HT1080 (cell line): ENCODE measurements at regions not wholly inside any gene's neighbourhood (a gene's known extent, or its start where the extent isn't known, plus 50 kb on each side); places are given as distances from the start of the nearest gene placed in this dataset.
A peak's percentile ranks its signal among the peaks of the same experiment; 100 is the strongest.
"Not testable (repeated sequence)": the region's sequence is repeated elsewhere in the genome, so short reads cannot be mapped to it uniquely, and the experiment has no call there.

ENCODE experiments used
- DNase-seq: peaks from one replicate; pipeline ENCODE4 v3.0.0-alpha.2; 2015; ENCODE audit warnings: low read depth

- DNase-seq = not testable (repeated sequence)
Observed at GRCh38 chrX:133483771-133484170, 68.5 kb upstream of the GPC4 start.

DNA sequence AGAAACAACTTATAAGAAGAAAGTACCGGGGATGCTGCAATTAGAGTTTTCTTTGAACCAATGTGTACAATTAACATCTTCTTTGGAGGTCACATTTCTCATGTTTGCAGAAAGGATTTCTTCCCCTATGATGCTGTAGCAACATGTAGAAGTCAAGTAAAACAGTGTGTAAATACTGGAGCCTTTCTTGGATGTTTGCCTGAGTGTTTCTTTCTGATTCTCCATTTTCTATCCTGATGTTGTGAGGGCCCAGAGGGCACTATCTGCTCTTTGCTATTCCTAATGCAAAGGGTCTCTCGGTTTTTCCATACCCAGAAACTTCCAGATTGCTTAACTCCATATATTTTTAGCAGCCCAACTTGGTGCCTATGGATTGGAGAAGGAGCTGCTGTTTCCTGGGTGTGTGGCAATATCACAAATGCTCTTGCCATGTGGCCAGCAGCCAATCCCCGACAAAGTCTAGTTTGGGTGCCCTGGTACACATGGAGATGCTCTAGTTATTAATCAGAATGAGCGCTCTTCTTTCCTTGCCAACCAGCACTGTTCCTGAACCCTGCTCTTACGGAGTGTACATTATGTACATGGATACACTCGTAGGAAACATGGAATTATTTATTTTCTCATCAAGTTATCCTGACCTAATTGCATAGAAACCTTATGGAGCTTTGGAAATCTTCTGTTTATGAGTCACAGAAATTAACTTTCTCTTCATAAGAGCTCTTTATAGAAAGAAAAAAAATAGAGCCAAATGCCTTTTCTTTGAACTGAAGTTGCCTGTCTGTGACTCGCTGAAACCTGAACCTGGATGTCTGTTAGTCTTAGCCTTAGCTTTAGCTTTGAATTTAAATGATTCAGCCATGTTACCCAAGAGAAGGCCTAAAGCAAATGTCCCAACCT is 67.0 kb upstream of the GPC4 start:
- DNase-seq = no peak

DNA sequence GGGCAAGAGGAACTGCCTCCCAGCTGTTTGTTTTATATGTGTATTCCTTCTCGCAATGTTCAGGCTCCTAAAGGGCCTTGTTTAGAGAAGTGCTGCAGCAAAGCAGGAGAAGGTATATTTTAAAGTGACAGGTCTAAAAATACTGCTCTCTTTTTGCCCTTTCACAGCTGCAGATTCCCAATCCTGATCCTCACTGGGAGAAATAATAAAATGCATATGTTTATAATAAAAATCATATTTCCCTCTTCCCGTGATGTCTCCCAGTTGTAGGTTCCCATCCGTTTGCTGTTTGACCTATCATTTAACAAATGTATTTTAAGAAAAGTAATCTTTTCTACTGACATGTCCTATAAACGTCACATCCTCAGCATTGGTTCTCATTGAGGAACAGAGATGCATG is 62.7 kb upstream of the GPC4 start:
- DNase-seq = no peak

DNA sequence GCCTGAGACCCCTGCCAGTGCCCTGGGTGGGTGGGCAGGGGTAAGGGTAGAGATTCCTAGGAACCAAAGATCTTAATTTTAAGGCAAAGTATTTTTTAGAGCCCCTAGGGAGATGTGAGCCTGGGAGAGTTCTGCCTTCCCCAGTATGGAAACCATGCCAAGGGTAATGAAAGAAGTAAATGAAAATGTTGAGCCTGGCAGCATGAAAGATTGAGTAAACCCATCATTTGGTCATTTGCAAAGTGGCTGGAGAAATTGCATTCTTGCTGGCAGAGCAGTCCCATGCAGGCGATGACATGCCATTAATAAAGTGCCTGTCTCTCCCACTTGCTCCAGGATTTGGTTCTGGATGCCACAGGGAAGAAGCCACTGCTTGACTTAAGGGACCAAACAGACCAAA is 60.7 kb upstream of the GPC4 start:
- no peak for DNase-seq

- DNase-seq = no peak
Observed at GRCh38 chrX:133475521-133475920, 60.2 kb upstream of the GPC4 start.

DNA sequence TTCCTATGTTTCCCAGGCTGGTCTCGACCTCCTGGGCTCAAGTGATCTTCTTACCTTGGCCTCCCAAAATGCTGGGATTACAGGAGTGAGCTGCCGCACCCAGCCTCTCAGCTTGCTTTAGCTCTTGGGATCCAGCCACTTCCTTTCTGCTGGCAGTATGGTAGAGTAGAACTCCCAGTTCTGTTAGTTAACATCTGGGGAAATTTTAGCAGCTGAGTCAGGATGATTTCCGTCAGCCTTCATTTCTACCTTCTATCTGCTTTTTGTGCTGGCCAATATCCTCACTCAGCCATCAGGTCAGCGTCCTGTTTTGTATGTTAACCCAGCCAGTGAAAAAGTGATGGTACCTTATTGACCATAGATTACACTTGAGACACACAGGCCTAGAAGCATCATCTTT is 59.3 kb upstream of the GPC4 start:
- no peak for DNase-seq

DNA sequence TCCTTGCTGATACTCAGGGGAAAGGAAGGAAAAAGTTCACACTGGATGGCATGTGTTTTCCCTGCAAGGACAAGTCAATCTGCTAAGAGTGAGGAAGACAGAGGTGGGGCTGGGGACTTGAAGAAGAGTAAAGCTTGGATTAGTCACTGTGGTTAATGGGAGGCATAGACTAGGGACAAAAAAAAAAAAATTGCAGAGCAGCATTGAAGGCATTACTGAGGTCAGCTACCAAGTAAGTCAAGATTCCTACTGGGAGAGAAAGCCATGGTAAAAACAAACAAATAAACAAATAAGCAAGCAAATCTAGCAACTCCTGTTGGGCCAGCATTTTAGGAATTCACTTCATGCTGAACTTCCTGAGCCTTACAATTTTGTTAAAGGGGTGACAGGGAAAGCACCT is 58.2 kb upstream of the GPC4 start:
- peak; percentile 24 for DNase-seq

DNA sequence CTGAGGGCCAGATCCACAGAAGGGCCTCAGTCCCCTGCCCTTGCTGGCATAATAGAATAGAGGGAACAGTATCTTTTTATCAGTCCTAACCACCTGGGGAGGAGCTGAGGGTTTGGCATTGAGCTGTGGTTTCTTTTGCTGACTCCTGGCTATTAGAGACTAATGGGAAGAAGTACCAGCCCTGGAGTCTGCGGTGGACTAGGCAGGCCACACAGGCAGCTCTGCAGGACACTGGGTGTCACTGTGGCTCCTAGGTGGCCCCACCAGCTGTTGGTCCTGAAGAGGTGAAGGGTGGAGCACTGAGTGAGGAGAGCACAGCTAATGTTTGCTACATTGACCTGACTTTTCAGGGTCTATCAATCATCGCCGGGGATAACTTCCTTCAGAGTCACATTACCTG is 52.8 kb upstream of the GPC4 start:
- no peak for DNase-seq

- no peak for DNase-seq
Observed at GRCh38 chrX:133465254-133465653, 50.0 kb upstream of the GPC4 start.
